Astrocyte (in vitro differentiated cells and primary cell): ENCODE measurements at regions not wholly inside any gene's neighbourhood (a gene's known extent, or its start where the extent isn't known, plus 50 kb on each side); places are given as distances from the start of the nearest gene placed in this dataset.

Source experiments
- CTCF ChIP-seq: IDR thresholded peaks from 2 replicates; pipeline ENCODE4 v1.5.1; 2011; ENCODE audit warnings: low read depth, mild to moderate bottlenecking, inconsistent platforms, low read length, moderate library complexity; ENCODE audit not compliant: insufficient read depth
- EZH2 ChIP-seq: IDR thresholded peaks from 2 replicates; pipeline ENCODE4 v1.6.1; 2012; ENCODE audit warnings: mild to moderate bottlenecking, low read length, inconsistent platforms; ENCODE audit not compliant: insufficient read depth

DNA sequence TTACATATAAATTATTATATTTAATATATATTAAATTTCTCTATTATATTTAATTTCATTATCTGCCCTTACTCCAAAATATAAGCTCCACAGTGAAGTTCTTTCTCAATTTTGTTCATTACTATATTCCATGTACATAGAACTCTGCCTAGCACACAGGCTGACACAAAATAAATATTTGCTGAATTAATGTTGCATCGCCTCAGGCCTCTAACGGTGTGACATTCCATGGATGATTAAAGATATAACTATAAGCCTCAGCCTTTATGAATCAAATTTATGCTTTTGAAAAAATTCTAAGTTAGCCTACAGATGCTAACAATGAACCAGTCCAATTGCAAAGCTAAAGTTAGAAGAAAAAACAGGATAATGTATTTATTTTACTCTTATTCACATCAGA lies 1337.2 kb upstream of the NRXN1 start:
- no peak for TF ChIP-seq CTCF
- no peak for TF ChIP-seq EZH2
